ENCODE measurements at regions not wholly inside any gene's neighbourhood (a gene's known extent, or its start where the extent isn't known, plus 50 kb on each side); places are given as distances from the start of the nearest gene placed in this dataset.

DNA sequence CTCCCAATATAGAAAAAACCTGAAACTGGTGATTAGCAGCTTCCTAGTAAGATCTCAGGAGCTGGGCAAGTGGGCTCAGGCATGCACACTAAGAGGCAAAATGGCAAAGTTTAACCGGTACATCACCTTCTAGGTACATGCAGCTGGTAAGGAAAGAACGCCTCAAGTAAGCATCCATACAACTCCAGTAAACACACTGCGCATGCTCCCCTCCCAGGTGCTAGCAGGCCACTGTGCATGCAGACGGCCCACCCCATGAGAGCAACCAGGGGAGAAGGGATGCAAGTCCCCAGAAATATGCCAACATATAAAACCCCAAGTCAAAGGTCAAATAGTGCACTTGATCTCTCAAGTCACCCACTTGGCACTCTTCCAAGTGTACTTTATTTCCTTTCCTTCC lies 228.6 kb upstream of the KIF2A start:
- DNase-seq (ENCODE audit: low read depth), result no peak
- H3K4me3 ChIP-seq (ENCODE audit: low read depth, low read length), result no peak overlapping the region
- in situ Hi-C loops (cut with HindIII; ENCODE audit: low sequenced_read_pairs), result no loop called here

DNA sequence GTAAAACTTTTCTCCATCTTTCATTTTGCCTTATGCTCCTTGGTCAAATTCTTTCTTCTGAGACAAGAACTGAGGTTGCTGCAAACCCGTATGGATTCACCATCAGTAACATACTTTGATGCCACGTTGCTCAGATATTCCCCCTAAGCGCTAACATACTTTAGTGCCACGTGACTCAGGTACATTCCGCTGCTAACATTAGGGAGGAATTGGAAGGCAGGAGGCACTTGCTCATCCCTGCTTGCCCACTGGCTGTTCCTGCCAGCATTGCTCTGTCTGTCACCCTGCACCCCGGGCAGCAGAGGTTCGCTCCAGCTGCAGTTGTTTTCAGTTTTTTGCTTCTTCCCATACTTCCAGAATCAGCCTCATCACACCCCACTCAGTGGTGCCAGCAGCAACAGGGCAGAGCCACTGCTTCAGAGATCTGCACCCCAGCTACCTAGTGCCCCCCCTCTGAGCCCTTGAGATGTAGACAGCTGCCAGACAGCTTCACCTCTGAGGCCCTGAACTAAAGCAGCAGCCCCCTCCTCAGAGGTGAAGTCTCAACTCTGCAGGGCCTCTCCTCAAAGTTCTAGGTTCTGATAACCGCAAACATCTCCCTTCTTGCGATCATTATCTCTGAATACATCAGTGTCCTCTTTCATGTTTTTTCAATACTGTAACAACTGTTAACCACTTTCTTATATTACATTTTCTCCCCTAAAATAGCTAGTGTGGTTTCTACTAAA lies 228.0 kb upstream of the KIF2A start:
- in situ Hi-C loops (cut with HindIII; ENCODE audit: low sequenced_read_pairs), result no loop called here
- H3K4me3 ChIP-seq (ENCODE audit: low read depth, low read length), result no peak overlapping the region
- TF ChIP-seq, protein P1, sequence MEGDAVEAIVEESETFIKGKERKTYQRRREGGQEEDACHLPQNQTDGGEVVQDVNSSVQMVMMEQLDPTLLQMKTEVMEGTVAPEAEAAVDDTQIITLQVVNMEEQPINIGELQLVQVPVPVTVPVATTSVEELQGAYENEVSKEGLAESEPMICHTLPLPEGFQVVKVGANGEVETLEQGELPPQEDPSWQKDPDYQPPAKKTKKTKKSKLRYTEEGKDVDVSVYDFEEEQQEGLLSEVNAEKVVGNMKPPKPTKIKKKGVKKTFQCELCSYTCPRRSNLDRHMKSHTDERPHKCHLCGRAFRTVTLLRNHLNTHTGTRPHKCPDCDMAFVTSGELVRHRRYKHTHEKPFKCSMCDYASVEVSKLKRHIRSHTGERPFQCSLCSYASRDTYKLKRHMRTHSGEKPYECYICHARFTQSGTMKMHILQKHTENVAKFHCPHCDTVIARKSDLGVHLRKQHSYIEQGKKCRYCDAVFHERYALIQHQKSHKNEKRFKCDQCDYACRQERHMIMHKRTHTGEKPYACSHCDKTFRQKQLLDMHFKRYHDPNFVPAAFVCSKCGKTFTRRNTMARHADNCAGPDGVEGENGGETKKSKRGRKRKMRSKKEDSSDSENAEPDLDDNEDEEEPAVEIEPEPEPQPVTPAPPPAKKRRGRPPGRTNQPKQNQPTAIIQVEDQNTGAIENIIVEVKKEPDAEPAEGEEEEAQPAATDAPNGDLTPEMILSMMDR (IDR thresholded peaks at IDR 0.05; ENCODE audit: low read depth, low read length, missing control alignments), result no peak
- no peak for DNase-seq (ENCODE audit: low read depth)

More for the DNA sequence above, 228.6 kb upstream of the KIF2A start:
- TF ChIP-seq, protein P1 (IDR thresholded peaks at IDR 0.05; ENCODE audit: low read depth, low read length, missing control alignments), result no peak

DNA sequence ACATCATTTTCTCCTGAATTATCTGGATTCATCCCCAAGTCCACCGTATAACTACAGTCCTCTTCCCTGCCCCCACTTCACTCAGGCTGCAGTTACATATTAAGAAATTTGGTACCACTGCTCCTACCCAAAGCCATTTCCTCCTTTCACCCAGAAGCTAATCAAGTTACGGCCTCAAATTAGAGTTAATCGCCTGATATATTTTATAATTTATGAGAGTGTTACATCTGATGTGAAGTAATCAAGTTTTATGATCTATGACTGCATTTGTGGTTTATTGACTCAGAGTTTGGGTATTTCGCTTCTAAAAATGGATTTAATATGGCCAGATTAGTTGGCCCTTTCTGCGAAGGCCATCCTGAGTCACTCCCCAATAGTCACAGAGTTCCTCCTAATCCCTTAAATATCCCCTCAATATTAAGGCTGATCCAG lies 223.6 kb upstream of the KIF2A start:
- in situ Hi-C loops (cut with HindIII; ENCODE audit: low sequenced_read_pairs), result no loop called here
- H3K4me3 ChIP-seq (ENCODE audit: low read depth, low read length), result no peak overlapping the region
- DNase-seq (ENCODE audit: low read depth), result no peak
- TF ChIP-seq, protein P1 (IDR thresholded peaks at IDR 0.05; ENCODE audit: low read depth, low read length, missing control alignments), result no peak

DNA sequence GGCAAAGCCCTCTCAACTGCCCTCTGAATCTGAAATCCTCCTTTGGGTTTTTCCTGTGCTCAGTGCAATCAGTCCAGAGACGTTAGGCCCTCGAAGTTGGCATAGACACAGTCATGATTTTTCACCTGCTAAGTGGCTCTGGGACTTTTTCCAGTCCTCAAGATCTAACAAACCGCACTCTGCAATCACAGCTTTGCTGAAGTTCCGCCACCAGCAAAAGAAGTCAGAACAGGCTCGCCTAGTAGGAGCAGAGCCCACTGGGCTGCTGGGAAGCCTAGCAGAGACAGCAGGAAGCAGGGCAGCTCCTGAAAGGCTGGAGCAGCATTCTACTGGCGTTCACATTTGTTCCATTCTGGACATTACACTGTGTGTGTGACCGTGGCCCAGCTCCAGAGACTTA lies 222.8 kb upstream of the KIF2A start:
- in situ Hi-C loops (cut with HindIII; ENCODE audit: low sequenced_read_pairs), result no loop called here
- H3K4me3 ChIP-seq (ENCODE audit: low read depth, low read length), result no peak overlapping the region
- TF ChIP-seq, protein P1 (IDR thresholded peaks at IDR 0.05; ENCODE audit: low read depth, low read length, missing control alignments), result no peak
- no peak for DNase-seq (ENCODE audit: low read depth)

DNA sequence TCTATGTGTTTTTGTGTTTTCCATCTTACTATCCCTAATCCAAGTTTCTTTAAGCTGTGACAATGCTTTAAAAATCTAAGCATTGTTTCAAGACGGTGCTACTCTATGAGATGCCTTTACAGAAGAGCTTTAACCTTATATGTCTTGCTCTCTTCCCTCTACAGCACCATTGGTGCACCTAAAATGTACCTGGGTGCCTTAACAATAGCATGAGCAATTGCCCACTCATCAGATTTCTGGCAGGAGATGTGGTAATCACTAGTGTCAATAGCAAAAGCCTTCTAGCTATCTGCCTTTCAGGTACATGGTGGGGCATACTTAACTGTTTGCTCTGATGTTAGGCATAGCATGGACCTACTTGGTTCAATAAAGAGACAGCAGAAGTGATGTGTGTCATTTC lies 222.3 kb upstream of the KIF2A start:
- DNase-seq (ENCODE audit: low read depth), result no peak
- TF ChIP-seq, protein P1 (IDR thresholded peaks at IDR 0.05; ENCODE audit: low read depth, low read length, missing control alignments), result no peak
- H3K4me3 ChIP-seq (ENCODE audit: low read depth, low read length), result no peak overlapping the region
- in situ Hi-C loops (cut with HindIII; ENCODE audit: low sequenced_read_pairs), result no loop called here

DNA sequence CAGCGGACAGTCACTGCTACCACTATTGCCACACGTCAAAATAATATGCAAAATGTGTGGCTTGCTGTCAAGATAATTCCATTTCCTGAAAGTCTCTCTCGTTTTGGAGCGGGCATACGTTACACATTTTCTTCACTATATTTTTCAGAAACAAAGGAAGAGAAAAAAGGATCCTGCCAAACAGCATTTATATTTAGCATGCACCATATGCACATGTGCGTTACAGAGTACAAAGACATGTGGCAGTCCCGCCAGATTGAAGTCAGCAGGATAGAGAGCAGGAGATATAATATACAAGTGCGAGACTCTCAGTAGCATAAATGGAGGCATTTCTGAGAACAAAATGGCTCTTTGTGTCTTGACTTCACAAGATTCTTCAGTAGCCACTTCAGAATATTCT lies 221.6 kb upstream of the KIF2A start:
- no peak for DNase-seq (ENCODE audit: low read depth)
- in situ Hi-C loops (cut with HindIII; ENCODE audit: low sequenced_read_pairs), result no loop called here
- TF ChIP-seq, protein P1 (IDR thresholded peaks at IDR 0.05; ENCODE audit: low read depth, low read length, missing control alignments), result no peak
- H3K4me3 ChIP-seq (ENCODE audit: low read depth, low read length), result no peak overlapping the region
